Panc1 (cell line): ENCODE measurements at regions not wholly inside any gene's neighbourhood (a gene's known extent, or its start where the extent isn't known, plus 50 kb on each side); places are given as distances from the start of the nearest gene placed in this dataset.

Source experiments
- ATAC-seq: fragments of 200-7000 bp; cut with Tn5 transposase; 2 replicates; pipeline ENCODE4 v1.9.1; 2020; ENCODE audit warnings: mild to moderate bottlenecking, moderate library complexity
- BruUV-seq: library from RNA; stranded (reverse); fragments of 400-500 nt; replicated peaks from 2 replicates; lab custom pipeline; 2021; lab: Mats Ljungman, UMichigan
- CTCF ChIA-PET: fragments of 300-600 bp; sonication (Branson Sonifier 250); formaldehyde crosslinking; loops from one replicate; lab custom pipeline; 2022; ENCODE audit warnings: antibody characterized with exemption; lab: Charles Lee
- POLR2A ChIA-PET: fragments of 300-600 bp; sonication (Branson Sonifier 250); formaldehyde crosslinking; loops from one replicate; lab custom pipeline; 2022; ENCODE audit warnings: antibody characterized with exemption; lab: Charles Lee
- DNase-seq: peaks from one replicate; pipeline ENCODE4 v3.0.0-alpha.2; 2010; ENCODE audit warnings: low read depth, low spot score
- H3K27ac ChIP-seq: 2 replicates; pipeline ENCODE4 v1.5.1; 2011; ENCODE audit warnings: mild to moderate bottlenecking, low read length, inconsistent platforms
- H3K27me3 ChIP-seq: fragments of 200-500 bp; sonication (Bioruptor generic); 2 replicates; pipeline ENCODE4 v1.6.0; 2014; ENCODE audit warnings: low read length, inconsistent platforms; ENCODE audit not compliant: control insufficient read depth, insufficient read depth
- H3K36me3 ChIP-seq: fragments of 200-500 bp; sonication (Bioruptor generic); 2 replicates; pipeline ENCODE4 v1.5.1; 2014; ENCODE audit warnings: inconsistent platforms, mild to moderate bottlenecking, low read length, moderate library complexity; ENCODE audit not compliant: control insufficient read depth, insufficient read depth
- H3K4me1 ChIP-seq: 2 replicates; pipeline ENCODE4 v1.5.1; 2011; ENCODE audit warnings: inconsistent platforms, mild to moderate bottlenecking, low read length, moderate library complexity; ENCODE audit not compliant: control insufficient read depth, insufficient read depth
- H3K4me3 ChIP-seq, 2 experiments: 2 replicates each; pipeline ENCODE4 v1.5.1; 2011 to 2012; ENCODE audit warnings: low read depth in 2 of 2, low read length in 2 of 2, mild to moderate bottlenecking in 2 of 2, inconsistent platforms in 1 of 2, moderate library complexity in 1 of 2
- H3K9me3 ChIP-seq: fragments of 200-500 bp; sonication (Bioruptor generic); 2 replicates; pipeline ENCODE4 v1.5.1; 2014; ENCODE audit warnings: low read depth, mild to moderate bottlenecking, inconsistent platforms, low read length, moderate library complexity; ENCODE audit not compliant: control insufficient read depth, insufficient read depth
- POLR2AphosphoS5 ChIP-seq: IDR thresholded peaks from 2 replicates; pipeline ENCODE4 v1.6.1; 2012; ENCODE audit warnings: mild to moderate bottlenecking, low read depth, low read length, moderate library complexity
- SIN3A ChIP-seq: IDR thresholded peaks from 2 replicates; pipeline ENCODE4 v1.6.1; 2012; ENCODE audit warnings: low read depth, mild to moderate bottlenecking, low read length, moderate library complexity, borderline replicate concordance; ENCODE audit not compliant: insufficient read depth
- TCF7L2 ChIP-seq: IDR thresholded peaks from 2 replicates; pipeline ENCODE4 v1.6.1; 2011; ENCODE audit warnings: mild to moderate bottlenecking, low read depth, low read length, inconsistent platforms
- in situ Hi-C: cut with HindIII; loops from 2 replicates; pipeline ENCODE4 v1.10.0; 2016; ENCODE audit warnings: low sequenced_read_pairs, low pct_unique_long_range_greater_than_20kb
- intact Hi-C: fragments of 100-400 bp; cut with micrococcal nuclease; formaldehyde crosslinking; loops from one replicate; pipeline ENCODE4 v1.10.0; 2022; ENCODE audit not compliant: unreplicated experiment
- TF ChIP-seq, protein P1 (sequence below), 2 experiments: IDR thresholded peaks; 2 replicates each; pipeline ENCODE4 v1.6.1; 2011 to 2012; ENCODE audit warnings: low read depth in 2 of 2, control low read depth in 1 of 2, low read length in 1 of 2, mild to moderate bottlenecking in 1 of 2, moderate library complexity in 1 of 2; ENCODE audit not compliant: insufficient read depth in 1 of 2
- TF ChIP-seq, protein P2 (sequence below): fragments of 450-650 bp; IDR thresholded peaks from 2 replicates; pipeline ENCODE4 v1.5.1; 2017; ENCODE audit warnings: mild to moderate bottlenecking

DNA sequence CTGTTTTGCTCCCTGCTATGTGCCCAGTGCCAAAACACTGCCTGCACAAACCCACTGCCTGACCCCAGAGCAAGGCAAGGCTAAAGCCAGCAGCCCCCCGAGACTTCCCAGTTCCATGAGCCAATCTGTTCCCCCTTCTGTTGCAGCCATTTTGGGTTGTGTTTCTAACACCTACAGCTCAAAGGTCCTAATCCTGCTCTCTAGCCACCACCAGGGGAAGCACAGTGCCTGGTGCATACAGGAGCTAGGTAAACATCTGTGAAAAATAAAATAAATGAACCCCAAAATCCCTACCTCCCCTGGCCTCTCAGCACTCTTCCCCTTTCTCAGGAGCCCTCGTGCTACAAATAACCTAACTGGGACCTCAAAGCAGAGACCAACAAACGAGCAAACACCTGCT is 190.2 kb downstream of the MATN1 start:
- no TSS peak for BruUV-seq
- H3K4me1 ChIP-seq = no peaks in the 10 kb centered on the region
- no peak for TF ChIP-seq POLR2AphosphoS5
- TF ChIP-seq, protein P1, sequence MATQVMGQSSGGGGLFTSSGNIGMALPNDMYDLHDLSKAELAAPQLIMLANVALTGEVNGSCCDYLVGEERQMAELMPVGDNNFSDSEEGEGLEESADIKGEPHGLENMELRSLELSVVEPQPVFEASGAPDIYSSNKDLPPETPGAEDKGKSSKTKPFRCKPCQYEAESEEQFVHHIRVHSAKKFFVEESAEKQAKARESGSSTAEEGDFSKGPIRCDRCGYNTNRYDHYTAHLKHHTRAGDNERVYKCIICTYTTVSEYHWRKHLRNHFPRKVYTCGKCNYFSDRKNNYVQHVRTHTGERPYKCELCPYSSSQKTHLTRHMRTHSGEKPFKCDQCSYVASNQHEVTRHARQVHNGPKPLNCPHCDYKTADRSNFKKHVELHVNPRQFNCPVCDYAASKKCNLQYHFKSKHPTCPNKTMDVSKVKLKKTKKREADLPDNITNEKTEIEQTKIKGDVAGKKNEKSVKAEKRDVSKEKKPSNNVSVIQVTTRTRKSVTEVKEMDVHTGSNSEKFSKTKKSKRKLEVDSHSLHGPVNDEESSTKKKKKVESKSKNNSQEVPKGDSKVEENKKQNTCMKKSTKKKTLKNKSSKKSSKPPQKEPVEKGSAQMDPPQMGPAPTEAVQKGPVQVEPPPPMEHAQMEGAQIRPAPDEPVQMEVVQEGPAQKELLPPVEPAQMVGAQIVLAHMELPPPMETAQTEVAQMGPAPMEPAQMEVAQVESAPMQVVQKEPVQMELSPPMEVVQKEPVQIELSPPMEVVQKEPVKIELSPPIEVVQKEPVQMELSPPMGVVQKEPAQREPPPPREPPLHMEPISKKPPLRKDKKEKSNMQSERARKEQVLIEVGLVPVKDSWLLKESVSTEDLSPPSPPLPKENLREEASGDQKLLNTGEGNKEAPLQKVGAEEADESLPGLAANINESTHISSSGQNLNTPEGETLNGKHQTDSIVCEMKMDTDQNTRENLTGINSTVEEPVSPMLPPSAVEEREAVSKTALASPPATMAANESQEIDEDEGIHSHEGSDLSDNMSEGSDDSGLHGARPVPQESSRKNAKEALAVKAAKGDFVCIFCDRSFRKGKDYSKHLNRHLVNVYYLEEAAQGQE (IDR thresholded peaks at IDR 0.05; ENCODE audit: insufficient read depth in 1 of 2, low read depth in 2 of 2, low read length in 1 of 2) = no peak
- TF ChIP-seq, protein P2, sequence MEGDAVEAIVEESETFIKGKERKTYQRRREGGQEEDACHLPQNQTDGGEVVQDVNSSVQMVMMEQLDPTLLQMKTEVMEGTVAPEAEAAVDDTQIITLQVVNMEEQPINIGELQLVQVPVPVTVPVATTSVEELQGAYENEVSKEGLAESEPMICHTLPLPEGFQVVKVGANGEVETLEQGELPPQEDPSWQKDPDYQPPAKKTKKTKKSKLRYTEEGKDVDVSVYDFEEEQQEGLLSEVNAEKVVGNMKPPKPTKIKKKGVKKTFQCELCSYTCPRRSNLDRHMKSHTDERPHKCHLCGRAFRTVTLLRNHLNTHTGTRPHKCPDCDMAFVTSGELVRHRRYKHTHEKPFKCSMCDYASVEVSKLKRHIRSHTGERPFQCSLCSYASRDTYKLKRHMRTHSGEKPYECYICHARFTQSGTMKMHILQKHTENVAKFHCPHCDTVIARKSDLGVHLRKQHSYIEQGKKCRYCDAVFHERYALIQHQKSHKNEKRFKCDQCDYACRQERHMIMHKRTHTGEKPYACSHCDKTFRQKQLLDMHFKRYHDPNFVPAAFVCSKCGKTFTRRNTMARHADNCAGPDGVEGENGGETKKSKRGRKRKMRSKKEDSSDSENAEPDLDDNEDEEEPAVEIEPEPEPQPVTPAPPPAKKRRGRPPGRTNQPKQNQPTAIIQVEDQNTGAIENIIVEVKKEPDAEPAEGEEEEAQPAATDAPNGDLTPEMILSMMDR = no peak
- no peak for TF ChIP-seq SIN3A
- no peak for TF ChIP-seq TCF7L2
- in situ Hi-C loops (no loop called here), intact Hi-C loops (no loop called here)
- no peak overlapping the region for H3K27ac ChIP-seq
- no peaks in the 10 kb centered on the region for H3K9me3 ChIP-seq
- ChIA-PET POLR2A (no interaction called here), CTCF (no interaction called here)
- DNase-seq (no peak), ATAC-seq (no peak)
- no peak overlapping the region for H3K4me3 ChIP-seq
- peaks cover 3% of the 10 kb centered on the region; the same call in 1 of the 2 replicates for H3K27me3 ChIP-seq
- no peaks in the 10 kb centered on the region for H3K36me3 ChIP-seq

DNA sequence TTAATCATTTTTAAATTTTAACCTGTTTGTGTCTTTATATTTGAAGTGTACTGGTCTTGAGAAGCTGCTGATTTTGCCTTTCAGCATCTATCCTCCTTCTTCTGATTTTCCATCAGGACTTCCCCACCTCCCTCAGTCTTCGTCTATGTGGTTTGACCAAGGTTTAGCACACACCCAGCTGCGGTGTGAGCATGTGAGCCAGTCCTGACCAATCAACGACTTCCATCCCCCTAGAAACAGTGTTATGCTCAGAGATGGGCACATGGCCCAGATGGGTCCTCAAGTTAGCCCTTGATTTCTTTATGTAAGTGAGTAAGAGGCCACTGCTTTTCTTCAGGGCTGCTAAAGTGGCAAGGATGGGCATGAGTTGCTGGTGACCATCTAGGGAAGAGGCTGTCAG is 190.8 kb downstream of the MATN1 start:
- DNase-seq = no peak
- Histone ChIP-seq H3K9me3 (no peaks in the 10 kb centered on the region), H3K27me3 (peaks cover 3% of the 10 kb centered on the region; the same call in 1 of the 2 replicates), H3K4me3 (no peak overlapping the region), H3K36me3 (no peaks in the 10 kb centered on the region), H3K4me1 (no peaks in the 10 kb centered on the region; the same call in 1 of the 2 replicates), H3K27ac (no peak overlapping the region)
- POLR2A ChIA-PET = no interaction called here
- in situ Hi-C loops (no loop called here), intact Hi-C loops (no loop called here)
- TF ChIP-seq, protein P2 = no peak
- TF ChIP-seq, protein P1 (IDR thresholded peaks at IDR 0.05; ENCODE audit: insufficient read depth in 1 of 2, low read depth in 2 of 2, low read length in 1 of 2) = no peak
- TF ChIP-seq POLR2AphosphoS5 = no peak
- no peak for TF ChIP-seq SIN3A
- TF ChIP-seq TCF7L2 = no peak
- no peak for ATAC-seq
- CTCF ChIA-PET = no interaction called here
- no TSS peak for BruUV-seq
